OCI-LY7 (cell line): ENCODE measurements at regions not wholly inside any gene's neighbourhood (a gene's known extent, or its start where the extent isn't known, plus 50 kb on each side); places are given as distances from the start of the nearest gene placed in this dataset.

Experiments
- EZH2phosphoT487 ChIP-seq: fragments of 200-600 bp; sonication (generic); IDR thresholded peaks from 2 replicates; pipeline ENCODE4 v1.6.1; 2018; ENCODE audit warnings: low read depth, borderline replicate concordance, mild to moderate bottlenecking, mixed run types, antibody characterized with exemption, low read length, moderate library complexity, mixed read lengths
- TF ChIP-seq, protein P1 (sequence below): fragments of 200-600 bp; sonication (generic); conservative IDR thresholded peaks from 2 replicates; pipeline ENCODE4 v1.5.1; 2014; ENCODE audit warnings: mild to moderate bottlenecking, antibody characterized with exemption, low read length, moderate library complexity, mixed read lengths

DNA sequence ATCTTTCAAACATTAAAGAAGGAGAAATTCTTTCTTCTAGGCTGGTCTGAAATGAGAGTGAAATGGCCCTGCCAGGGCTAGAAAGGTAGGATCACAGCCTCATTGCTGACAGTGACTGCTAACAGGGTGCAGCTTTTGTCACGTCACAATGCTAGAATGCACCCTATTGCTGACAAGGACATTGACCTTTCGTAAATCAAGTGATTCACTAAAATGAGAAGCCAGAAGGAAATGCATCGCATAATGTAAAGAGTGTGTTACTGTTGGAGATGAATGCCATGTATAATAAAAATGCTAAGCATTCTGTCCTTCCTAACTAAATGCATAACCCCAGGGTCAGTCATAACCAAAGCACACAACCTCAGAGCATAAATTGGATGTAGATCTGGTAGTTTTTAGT, 732.9 kb downstream of the TDRD15 start:
- TF ChIP-seq, protein P1, sequence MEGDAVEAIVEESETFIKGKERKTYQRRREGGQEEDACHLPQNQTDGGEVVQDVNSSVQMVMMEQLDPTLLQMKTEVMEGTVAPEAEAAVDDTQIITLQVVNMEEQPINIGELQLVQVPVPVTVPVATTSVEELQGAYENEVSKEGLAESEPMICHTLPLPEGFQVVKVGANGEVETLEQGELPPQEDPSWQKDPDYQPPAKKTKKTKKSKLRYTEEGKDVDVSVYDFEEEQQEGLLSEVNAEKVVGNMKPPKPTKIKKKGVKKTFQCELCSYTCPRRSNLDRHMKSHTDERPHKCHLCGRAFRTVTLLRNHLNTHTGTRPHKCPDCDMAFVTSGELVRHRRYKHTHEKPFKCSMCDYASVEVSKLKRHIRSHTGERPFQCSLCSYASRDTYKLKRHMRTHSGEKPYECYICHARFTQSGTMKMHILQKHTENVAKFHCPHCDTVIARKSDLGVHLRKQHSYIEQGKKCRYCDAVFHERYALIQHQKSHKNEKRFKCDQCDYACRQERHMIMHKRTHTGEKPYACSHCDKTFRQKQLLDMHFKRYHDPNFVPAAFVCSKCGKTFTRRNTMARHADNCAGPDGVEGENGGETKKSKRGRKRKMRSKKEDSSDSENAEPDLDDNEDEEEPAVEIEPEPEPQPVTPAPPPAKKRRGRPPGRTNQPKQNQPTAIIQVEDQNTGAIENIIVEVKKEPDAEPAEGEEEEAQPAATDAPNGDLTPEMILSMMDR = no peak
- no peak for TF ChIP-seq EZH2phosphoT487
